Naive thymus-derived CD8-positive, alpha-beta T cell (primary cell): ENCODE measurements at regions not wholly inside any gene's neighbourhood (a gene's known extent, or its start where the extent isn't known, plus 50 kb on each side); places are given as distances from the start of the nearest gene placed in this dataset.
"Not testable (repeated sequence)": the region's sequence is repeated elsewhere in the genome, so short reads cannot be mapped to it uniquely, and the experiment has no call there.

Experiments
- ATAC-seq, 2 donors: fragments of 150-1000 bp; cut with Tn5 transposase in 1 of 2; sonication (Bioruptor Pico), chemical (Tn5 transposase) in 1 of 2; 1 replicate in 1 of 2; 2 replicates in 1 of 2; pipeline ENCODE4 v1.10.0; 2021; ENCODE audit warnings: mild to moderate bottlenecking in 2 of 2, moderate library complexity in 2 of 2
- POLR2A ChIA-PET: fragments of 350-600 bp; sonication (Branson Sonifier 250); formaldehyde crosslinking; loops from one replicate; lab custom pipeline; 2021; ENCODE audit warnings: antibody characterized with exemption; lab: Charles Lee
- DNase-seq, 10 donors: peaks; one replicate each; pipeline versions ENCODE4 v3.0.0 to v3.0.0-alpha.2; 2020 to 2022
- H3K27ac Mint-ChIP-seq, 10 donors: one replicate each; pipeline ENCODE4 v1.8.0; 2020 to 2022; ENCODE audit warnings: mild to moderate bottlenecking in 10 of 10, mixed read lengths in 10 of 10, moderate library complexity in 4 of 10, inconsistent platforms in 1 of 10
- H3K27me3 Mint-ChIP-seq, 5 donors: one replicate each; pipeline ENCODE4 v1.8.0; 2021 to 2022; ENCODE audit warnings: mixed read lengths in 5 of 5
- H3K36me3 Mint-ChIP-seq, 3 donors: one replicate each; pipeline ENCODE4 v1.8.0; 2020 to 2022; ENCODE audit warnings: mixed read lengths in 3 of 3, mild to moderate bottlenecking in 2 of 3, inconsistent platforms in 1 of 3
- H3K4me1 Mint-ChIP-seq, 4 donors: one replicate each; pipeline ENCODE4 v1.8.0; 2021 to 2022; ENCODE audit warnings: mixed read lengths in 4 of 4
- H3K4me3 Mint-ChIP-seq, 10 donors: one replicate each; pipeline ENCODE4 v1.8.0; 2020 to 2022; ENCODE audit warnings: mild to moderate bottlenecking in 10 of 10, mixed read lengths in 10 of 10, moderate library complexity in 6 of 10, inconsistent platforms in 1 of 10
- H3K9me3 Mint-ChIP-seq, 9 donors: one replicate each; pipeline ENCODE4 v1.8.0; 2020 to 2022; ENCODE audit warnings: mixed read lengths in 9 of 9, mild to moderate bottlenecking in 3 of 9, inconsistent platforms in 1 of 9, moderate library complexity in 1 of 9

DNA sequence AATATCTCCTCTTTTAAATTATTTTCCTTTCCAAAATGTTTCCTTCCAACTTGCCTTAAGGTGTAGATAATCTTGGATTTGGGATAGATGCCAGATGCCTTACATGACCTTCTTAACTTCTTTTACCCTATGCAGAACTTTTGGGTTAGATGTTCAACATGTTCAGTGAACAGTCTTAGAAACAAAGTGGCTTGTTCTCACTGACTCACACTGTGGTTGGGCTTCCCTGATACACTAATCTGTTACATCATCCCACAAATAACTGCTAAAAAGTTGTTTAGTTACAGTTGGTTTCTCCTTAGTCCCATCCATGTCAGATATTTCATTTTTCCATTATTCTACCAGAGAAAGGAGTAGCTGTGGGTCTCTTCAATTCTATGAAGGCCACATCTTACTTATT, 2638.2 kb downstream of the PCDH9 start:
- H3K27me3 Mint-ChIP-seq: no peaks in the 10 kb centered on the region
- H3K36me3 Mint-ChIP-seq: peaks cover 0 to 4% (median 0%) of the 10 kb centered on the region in 3 donors
- no peak overlapping the region for H3K4me3 Mint-ChIP-seq
- ATAC-seq: no peak
- POLR2A ChIA-PET: no interaction called here
- no peak overlapping the region for H3K27ac Mint-ChIP-seq
- DNase-seq: no peak
- no peaks in the 10 kb centered on the region for H3K4me1 Mint-ChIP-seq
- peaks cover 3 to 37% (median 10%) of the 10 kb centered on the region in 9 donors for H3K9me3 Mint-ChIP-seq

DNA sequence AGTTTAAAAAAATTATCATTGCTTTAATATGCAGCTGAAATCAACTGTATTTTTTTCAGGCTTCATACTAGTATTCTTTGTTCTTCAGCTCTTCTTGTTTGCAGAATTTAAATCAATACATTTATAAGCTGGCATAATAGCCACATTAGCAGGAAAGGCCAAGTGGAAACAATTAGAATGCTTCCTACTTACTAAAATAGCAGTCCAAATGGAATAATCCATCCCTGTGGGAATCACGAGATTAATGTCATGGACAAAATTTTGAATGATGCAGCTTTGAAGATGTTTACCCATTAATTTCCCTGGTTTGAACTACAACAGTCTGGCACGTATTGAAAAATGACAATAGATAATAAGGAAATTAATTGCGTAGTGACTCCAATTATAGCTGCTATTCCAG, 2650.8 kb downstream of the PCDH9 start:
- ATAC-seq (no peak), DNase-seq (no peak)
- Mint-ChIP-seq H3K36me3 (peaks cover 0 to 4% (median 0%) of the 10 kb centered on the region in 3 donors), H3K27ac (no peak overlapping the region), H3K4me1 (no peaks in the 10 kb centered on the region), H3K27me3 (no peaks in the 10 kb centered on the region), H3K4me3 (no peak overlapping the region), H3K9me3 (peaks cover 0 to 17% (median 3%) of the 10 kb centered on the region in 9 donors)
- POLR2A ChIA-PET: no interaction called here

DNA sequence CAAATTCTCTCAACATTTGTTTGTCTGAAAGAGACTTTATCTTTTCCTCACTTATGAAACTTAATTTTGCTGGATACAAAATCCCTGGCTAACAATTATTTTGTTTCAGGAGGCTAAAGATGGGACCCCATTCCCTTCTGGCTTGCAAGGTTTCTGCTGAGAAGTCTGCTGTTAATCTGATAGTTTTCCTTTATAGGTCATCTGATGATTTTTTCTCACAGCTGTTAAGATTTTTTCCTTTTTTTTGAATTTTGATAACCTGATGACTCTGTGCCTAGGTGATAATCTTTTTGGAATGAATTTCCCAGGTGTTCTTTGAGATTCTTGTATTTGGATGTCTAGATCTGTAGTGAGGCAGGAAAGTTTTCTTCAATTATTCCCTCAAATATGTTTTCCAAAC, 2661.4 kb downstream of the PCDH9 start:
- no peak for DNase-seq
- H3K27ac Mint-ChIP-seq: no peak overlapping the region
- peaks cover 5 to 41% (median 21%) of the 10 kb centered on the region in 9 donors for H3K9me3 Mint-ChIP-seq
- POLR2A ChIA-PET: no interaction called here
- no peak for ATAC-seq
- no peaks in the 10 kb centered on the region for H3K27me3 Mint-ChIP-seq
- no peak overlapping the region for H3K4me3 Mint-ChIP-seq
- H3K4me1 Mint-ChIP-seq: no peaks in the 10 kb centered on the region
- H3K36me3 Mint-ChIP-seq: no peaks in the 10 kb centered on the region

DNA sequence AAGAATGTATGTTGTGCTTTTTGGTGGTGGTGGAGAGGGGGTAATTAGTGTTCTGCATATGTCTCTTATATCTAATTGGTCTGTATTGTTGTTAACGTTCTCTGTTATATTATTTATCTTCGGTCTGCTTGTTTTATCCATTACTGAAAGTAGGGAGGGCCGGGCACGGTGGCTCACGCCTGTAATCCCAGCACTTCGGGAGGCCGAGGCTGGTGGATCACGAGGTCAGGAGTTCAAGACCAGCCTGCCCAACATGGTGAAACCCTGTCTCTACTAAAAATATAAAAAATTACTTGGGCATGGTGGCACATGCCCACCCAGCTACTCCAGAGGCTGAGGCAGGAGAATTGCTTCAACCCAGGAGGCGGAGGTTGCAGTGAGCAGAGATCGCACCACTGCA, 2672.1 kb downstream of the PCDH9 start:
- peaks cover 2 to 21% (median 6%) of the 10 kb centered on the region in 9 donors for H3K9me3 Mint-ChIP-seq
- DNase-seq, ATAC-seq, H3K36me3 Mint-ChIP-seq, H3K27ac Mint-ChIP-seq, H3K27me3 Mint-ChIP-seq, H3K4me1 Mint-ChIP-seq, H3K4me3 Mint-ChIP-seq, POLR2A ChIA-PET: not testable (repeated sequence)

DNA sequence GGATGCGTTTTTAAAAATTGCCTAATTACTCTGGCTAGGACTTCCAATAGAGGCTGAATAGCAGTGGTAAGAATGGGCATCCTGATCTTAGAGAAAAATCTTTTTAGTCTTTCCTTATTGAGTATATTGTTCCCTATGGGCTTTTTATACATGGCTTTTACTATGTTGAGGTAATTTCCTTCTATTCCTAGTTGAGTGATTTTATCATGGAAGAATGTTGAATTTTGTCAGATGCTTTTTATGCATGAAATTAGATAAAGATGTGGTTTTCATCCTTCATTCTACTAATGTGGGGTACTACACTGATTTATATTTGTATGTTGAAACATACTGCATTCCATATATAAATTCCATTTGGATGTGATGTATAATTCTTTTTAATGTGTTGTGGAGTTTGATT, 2673.8 kb downstream of the PCDH9 start:
- POLR2A ChIA-PET: no interaction called here
- no peak for DNase-seq
- Mint-ChIP-seq H3K36me3 (no peaks in the 10 kb centered on the region), H3K4me3 (no peak overlapping the region), H3K27me3 (no peaks in the 10 kb centered on the region), H3K27ac (no peak overlapping the region), H3K4me1 (no peaks in the 10 kb centered on the region), H3K9me3 (peaks cover 0 to 20% (median 6%) of the 10 kb centered on the region in 9 donors)
- ATAC-seq: no peak

DNA sequence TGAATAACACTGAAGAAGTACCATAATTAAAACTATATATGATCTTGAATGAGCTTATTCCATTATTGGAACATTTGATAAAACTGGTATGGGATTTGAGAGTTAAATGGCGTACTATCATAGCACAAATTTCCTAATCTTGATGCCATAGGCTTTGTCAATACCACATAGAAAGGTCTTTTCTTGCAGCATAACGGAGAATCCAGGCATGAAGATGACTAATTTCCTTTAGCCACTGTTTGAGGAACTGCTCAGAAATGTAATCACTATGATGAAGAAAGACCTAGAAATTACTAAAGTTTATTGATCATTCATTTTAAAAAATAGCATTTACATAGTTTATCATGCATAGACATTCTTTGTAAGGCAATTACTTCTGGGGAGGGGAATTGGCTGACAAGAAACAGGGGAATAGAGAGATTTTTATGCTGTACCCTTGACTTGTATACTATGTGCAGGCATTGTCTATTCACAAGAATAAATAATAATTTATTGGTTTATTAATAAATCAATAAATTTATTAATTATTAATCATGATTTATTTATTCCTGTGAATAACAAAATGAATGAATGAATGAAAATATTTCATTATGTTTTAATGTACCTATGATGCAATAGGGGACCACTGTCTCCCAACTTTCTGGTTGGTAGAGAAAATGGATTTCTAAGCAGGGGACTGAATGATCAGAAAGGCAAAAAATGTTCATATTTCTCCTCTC, 2676.6 kb downstream of the PCDH9 start:
- Mint-ChIP-seq H3K9me3 (peaks cover 0 to 23% (median 12%) of the 10 kb centered on the region in 9 donors), H3K36me3 (no peaks in the 10 kb centered on the region), H3K4me3 (no peak overlapping the region), H3K27me3 (no peaks in the 10 kb centered on the region), H3K4me1 (no peaks in the 10 kb centered on the region), H3K27ac (no peak overlapping the region)
- ATAC-seq (no peak), DNase-seq (no peak)
- POLR2A ChIA-PET: no interaction called here

DNA sequence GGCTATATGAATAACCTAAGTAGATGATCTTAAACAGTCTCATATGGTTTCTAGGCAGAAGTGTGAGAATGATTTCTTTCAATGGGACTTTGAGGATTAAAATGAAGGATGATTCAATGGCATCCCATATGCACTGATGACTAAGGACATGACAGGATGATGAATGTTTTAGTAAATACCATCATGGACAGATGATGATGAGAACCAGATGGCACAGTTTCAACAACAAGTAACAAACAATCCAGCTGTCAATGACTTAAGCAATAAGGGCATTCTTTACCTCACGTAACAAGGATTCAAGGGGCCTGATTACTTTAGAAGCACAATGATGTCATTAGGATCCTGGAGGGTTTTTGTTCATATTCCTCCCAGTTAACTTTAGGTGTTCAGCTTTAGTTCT, 2678.4 kb downstream of the PCDH9 start:
- Mint-ChIP-seq H3K27ac (no peak overlapping the region), H3K4me1 (no peaks in the 10 kb centered on the region), H3K27me3 (no peaks in the 10 kb centered on the region), H3K9me3 (peaks cover 0 to 21% (median 8%) of the 10 kb centered on the region in 9 donors), H3K4me3 (no peak overlapping the region), H3K36me3 (no peaks in the 10 kb centered on the region)
- ATAC-seq: no peak
- DNase-seq: no peak
- POLR2A ChIA-PET: no interaction called here

DNA sequence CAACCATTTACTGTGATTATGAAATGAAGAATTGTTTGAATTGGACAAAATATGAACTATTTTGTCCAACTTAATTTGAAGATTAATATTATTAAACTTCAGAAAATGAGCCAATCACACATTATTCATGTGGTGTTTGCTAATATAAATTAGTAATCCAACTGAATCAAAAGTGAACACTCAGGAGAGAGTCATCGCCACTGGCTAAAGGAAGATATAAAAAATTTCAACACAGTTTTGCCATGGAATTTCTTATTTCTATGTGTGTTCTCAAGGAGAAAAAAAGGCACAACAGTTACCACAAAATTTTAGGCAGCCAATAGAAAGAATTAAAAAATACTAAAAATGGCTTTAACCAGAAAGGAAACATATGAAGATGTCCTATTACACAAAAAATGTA, 2683.8 kb downstream of the PCDH9 start:
- H3K4me1 Mint-ChIP-seq: no peaks in the 10 kb centered on the region
- H3K4me3 Mint-ChIP-seq: no peak overlapping the region
- peaks cover 0 to 30% (median 3%) of the 10 kb centered on the region in 9 donors for H3K9me3 Mint-ChIP-seq
- POLR2A ChIA-PET: no interaction called here
- no peaks in the 10 kb centered on the region for H3K36me3 Mint-ChIP-seq
- ATAC-seq (no peak), DNase-seq (no peak)
- no peaks in the 10 kb centered on the region for H3K27me3 Mint-ChIP-seq
- no peak overlapping the region for H3K27ac Mint-ChIP-seq

DNA sequence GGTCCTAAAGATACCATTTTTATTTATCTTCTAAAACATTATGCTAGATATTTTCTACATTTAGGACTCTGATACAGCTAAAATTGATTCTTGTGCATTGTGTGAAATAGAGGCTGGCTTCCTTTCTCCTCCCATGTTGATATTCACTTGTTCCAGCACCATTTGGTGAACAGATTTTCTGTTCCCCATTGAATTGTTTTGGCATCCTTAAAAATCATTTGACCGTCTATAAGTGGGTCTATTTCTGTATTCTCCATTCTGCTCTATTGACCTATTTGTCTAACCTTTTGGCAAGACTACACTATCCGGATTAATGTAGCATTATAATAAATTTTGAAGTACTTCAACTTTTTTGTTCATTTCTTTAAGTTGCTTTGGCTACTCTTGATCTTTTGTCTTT, 2689.2 kb downstream of the PCDH9 start:
- no peak overlapping the region for H3K27ac Mint-ChIP-seq
- H3K9me3 Mint-ChIP-seq: peaks cover 0 to 9% (median 0%) of the 10 kb centered on the region in 9 donors
- H3K27me3 Mint-ChIP-seq: no peaks in the 10 kb centered on the region
- H3K4me3 Mint-ChIP-seq: no peak overlapping the region
- POLR2A ChIA-PET: no interaction called here
- H3K4me1 Mint-ChIP-seq: no peaks in the 10 kb centered on the region
- ATAC-seq (no peak), DNase-seq (no peak)
- H3K36me3 Mint-ChIP-seq: no peaks in the 10 kb centered on the region

DNA sequence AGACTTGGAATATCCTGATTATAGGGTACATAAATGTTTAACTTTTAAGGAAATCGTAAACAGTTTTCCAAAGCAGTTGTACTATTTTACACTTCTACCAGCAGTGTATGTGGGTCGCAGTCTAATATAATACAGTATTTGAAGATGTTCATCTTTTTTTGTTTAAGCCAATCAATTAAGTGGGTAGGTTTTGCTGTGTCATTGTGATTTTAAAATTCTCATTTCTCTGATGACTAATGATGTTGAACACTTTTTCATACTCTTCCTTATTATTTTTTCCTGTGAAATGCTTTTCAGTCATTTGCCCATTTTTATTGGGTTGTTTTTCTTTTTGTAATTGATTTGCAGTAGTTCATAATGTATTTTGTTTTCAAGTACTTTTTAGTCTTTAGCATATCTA, 2689.7 kb downstream of the PCDH9 start:
- POLR2A ChIA-PET: no interaction called here
- DNase-seq (no peak), ATAC-seq (no peak)
- Mint-ChIP-seq H3K4me3 (no peak overlapping the region), H3K36me3 (no peaks in the 10 kb centered on the region), H3K9me3 (peaks cover 0 to 9% (median 0%) of the 10 kb centered on the region in 9 donors), H3K27ac (no peak overlapping the region), H3K27me3 (no peaks in the 10 kb centered on the region), H3K4me1 (no peaks in the 10 kb centered on the region)

DNA sequence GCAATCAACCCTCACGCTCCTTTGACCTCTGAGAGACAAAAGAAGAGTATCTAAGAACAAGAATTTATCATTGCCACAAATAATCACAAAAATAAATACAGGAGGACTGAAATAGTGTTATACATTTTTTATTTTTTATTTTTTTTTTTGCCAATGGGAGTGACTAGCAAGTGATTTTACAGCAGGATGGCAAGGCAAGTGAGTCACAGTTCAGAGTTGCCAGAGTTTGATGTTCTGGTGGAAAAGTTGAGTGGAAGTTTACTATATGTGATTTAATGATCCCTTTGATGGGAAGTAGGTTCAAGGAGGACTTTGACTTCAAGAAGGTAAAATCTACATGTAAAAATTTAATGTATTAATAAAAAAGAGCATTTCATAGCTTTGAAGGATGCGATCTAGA, 2691.4 kb downstream of the PCDH9 start:
- Mint-ChIP-seq H3K27ac (no peak overlapping the region), H3K4me3 (no peak overlapping the region), H3K27me3 (no peaks in the 10 kb centered on the region), H3K9me3 (peaks cover 0 to 9% (median 0%) of the 10 kb centered on the region in 9 donors), H3K36me3 (no peaks in the 10 kb centered on the region), H3K4me1 (no peaks in the 10 kb centered on the region)
- ATAC-seq: no peak
- POLR2A ChIA-PET: no interaction called here
- DNase-seq: no peak

DNA sequence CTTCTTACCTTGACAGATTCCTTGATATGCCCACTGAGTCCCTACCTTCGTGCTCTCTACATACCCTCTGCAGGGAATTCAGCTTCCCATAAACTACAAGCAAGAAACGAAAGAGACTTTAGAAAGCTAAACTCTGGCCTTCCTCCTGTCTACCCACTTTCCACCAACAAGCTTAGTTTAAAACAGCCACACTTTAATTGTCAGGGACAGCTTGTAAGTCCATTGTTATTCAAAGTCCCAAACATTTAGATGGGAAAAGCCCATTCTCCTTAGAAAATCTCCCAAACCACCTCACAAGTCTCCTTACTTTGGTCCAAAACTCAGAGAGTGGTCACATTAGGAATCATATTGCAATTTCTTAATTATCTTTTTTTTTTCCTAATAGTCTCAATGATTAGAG, 2695.8 kb downstream of the PCDH9 start:
- DNase-seq: no peak
- peaks cover 0 to 2% (median 0%) of the 10 kb centered on the region in 9 donors for H3K9me3 Mint-ChIP-seq
- no peak overlapping the region for H3K4me3 Mint-ChIP-seq
- ATAC-seq: no peak
- H3K27ac Mint-ChIP-seq: no peak overlapping the region
- H3K36me3 Mint-ChIP-seq: no peaks in the 10 kb centered on the region
- H3K27me3 Mint-ChIP-seq: no peaks in the 10 kb centered on the region
- no peaks in the 10 kb centered on the region for H3K4me1 Mint-ChIP-seq
- POLR2A ChIA-PET: no interaction called here

DNA sequence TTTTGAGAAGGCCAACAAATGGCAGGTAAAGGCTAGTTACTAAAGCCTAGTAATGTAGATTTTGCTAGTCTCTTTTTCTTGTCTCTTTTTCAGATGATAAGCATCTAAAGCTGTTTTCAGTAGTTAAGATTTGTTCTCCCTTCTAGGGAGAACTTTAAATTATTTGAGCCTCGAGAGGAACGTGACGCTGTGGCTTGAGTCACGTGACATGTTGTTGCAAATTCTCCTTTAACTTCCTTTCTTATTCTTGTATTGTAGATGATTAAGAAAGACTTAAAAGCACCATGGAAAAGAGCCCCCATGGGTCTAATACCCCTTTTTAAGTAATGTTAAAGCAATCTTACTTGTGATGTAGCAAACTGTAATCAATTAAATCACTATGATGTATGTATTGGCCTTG, 2698.7 kb downstream of the PCDH9 start:
- DNase-seq (no peak), ATAC-seq (no peak)
- Mint-ChIP-seq H3K4me3 (no peak overlapping the region), H3K4me1 (no peaks in the 10 kb centered on the region), H3K27ac (no peak overlapping the region), H3K36me3 (no peaks in the 10 kb centered on the region), H3K27me3 (no peaks in the 10 kb centered on the region), H3K9me3 (peaks cover 0 to 3% (median 0%) of the 10 kb centered on the region in 9 donors)
- POLR2A ChIA-PET: no interaction called here

DNA sequence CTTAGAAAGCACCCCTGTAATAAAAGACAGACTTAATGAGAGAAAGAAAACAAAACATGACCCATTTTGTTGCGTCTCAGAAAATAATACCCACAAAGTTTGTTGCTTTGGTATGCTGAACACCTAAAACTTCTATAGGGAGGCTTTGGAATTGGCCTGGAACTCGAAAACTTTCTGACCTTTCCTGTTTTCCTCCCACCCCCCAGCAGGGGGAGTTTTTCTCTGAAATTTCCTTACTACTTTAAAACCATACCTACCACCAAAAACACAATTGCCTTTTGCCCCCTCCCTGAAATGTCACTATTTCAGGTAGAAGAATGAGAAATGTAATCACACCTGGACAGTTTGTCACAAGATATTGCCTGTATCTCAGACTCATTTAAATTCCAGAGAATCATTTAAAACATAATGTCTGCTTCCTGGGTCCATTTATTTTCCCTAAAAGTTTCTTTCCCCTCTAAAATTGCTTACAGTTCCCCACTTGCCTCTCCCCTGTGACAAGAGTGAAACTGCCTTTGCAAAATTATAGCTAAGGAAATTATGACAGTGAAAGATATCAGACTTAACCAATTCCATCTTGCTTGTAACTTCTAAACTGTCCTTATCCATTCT, 2700.2 kb downstream of the PCDH9 start:
- H3K4me1 Mint-ChIP-seq: no peaks in the 10 kb centered on the region
- POLR2A ChIA-PET: no interaction called here
- H3K4me3 Mint-ChIP-seq: no peak overlapping the region

More for the DNA sequence above, 2700.2 kb downstream of the PCDH9 start:
- DNase-seq (peak in 1 of 10 donors; percentile 25), ATAC-seq (no peak)
- Mint-ChIP-seq H3K27me3 (no peaks in the 10 kb centered on the region), H3K9me3 (peaks cover 0 to 5% (median 0%) of the 10 kb centered on the region in 9 donors), H3K27ac (no peak overlapping the region), H3K36me3 (no peaks in the 10 kb centered on the region)
